HG03571 (cell line): ENCODE measurements at regions not wholly inside any gene's neighbourhood (a gene's known extent, or its start where the extent isn't known, plus 50 kb on each side); places are given as distances from the start of the nearest gene placed in this dataset.
"Not testable (repeated sequence)": the region's sequence is repeated elsewhere in the genome, so short reads cannot be mapped to it uniquely, and the experiment has no call there.

Experiments
- ATAC-seq: cut with Tn5 transposase; IDR thresholded peaks from one replicate; pipeline ENCODE4 v1.9.1; 2021; ENCODE audit not compliant: unreplicated experiment

DNA sequence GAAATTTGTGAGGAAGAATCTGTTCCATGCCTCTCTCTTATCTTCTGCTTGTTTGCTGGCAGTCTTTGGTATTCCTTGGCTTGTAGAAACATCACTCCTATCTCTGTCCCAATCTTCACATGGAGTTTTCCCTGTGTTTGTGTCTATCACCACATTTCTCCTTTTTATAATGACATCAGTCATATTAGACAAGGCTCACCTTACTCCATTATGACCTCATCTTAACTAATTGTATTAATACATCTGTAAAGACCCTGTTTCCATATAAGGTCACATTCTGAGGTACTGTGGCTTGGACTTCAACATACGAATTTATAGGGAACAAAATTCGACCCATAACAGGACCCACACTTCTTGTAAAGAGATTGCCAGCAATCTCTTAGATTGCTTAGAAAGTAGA, 72.3 kb upstream of the POGK start:
- no peak for ATAC-seq

DNA sequence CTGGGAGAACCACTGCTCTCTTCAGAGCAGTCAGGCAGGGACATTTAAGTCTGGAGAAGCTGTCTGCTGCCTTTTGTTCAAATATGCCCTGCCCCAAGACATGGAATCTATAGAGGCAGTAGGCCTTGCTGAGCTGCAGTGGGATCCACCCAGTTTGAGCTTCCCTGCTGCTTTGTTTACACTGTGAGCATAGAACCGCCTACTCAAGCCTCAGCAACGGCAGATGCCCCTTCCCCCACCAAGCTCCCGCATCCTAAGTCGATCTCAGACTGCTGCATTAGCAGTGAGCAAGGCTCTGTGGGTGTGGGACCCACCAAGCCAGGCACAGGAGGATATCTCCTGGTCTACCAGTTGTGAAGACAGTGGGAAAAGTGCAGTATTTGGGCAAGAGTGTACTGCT, 54.6 kb upstream of the POGK start:
- not testable (repeated sequence) for ATAC-seq

DNA sequence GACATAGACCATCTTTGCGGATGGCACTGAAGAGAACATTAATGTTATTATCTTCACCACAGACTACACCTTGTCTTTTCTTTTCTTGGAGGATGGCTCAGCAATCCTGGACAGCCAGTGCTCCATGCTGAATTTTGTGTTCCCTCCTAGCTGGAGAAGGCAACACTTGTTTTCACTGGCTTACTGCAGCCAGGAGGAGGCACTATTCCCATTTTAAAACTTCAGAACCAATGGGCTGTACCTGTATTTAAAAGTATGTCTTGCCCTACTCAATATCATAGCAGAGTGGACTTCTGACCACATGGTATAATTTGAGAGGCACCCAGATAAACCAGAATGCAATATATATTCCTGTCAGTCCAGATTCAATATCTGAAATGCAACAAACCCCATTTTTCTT, 53.3 kb upstream of the POGK start:
- ATAC-seq = no peak

DNA sequence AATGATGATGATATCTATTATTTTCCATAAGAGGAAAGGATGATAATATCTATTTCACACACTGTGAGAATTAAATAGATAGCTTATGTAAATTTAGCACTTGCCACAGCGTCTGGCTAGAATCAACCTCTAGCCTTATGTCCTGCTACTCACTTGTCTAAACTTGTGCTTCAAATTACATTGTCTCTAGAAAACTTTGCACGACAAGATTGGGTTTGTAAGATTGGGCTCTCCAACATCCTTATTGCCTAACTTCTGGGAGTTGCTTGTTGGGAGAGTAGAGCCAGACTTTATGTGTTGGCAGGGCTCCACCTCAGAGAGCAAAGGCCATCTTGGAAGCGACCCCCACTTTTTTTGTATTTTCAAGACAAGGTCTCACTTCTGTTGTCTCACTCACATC, 50.0 kb upstream of the POGK start:
- ATAC-seq = no peak
